Spleen (tissue), 11 donors: ENCODE measurements at regions not wholly inside any gene's neighbourhood (a gene's known extent, or its start where the extent isn't known, plus 50 kb on each side); places are given as distances from the start of the nearest gene placed in this dataset.

Experiments
- DNase-seq: peaks from one replicate; pipeline ENCODE4 v3.0.0-alpha.2; 2020
- H3K27ac ChIP-seq, 8 donors: fragments of 200-600 bp; sonication (generic) in 7 of 8; 1 replicate in 4 of 8; 2 replicates in 4 of 8; pipeline versions ENCODE4 v1.5.0 to v1.8.0; 2016 to 2021; ENCODE audit warnings: inconsistent platforms in 4 of 8, mild to moderate bottlenecking in 4 of 8, moderate library complexity in 1 of 8
- H3K27me3 ChIP-seq, 7 donors: fragments of 200-600 bp; sonication (generic) in 6 of 7; replicated peaks in 1 of 7; 1 replicate in 4 of 7; 2 replicates in 3 of 7; pipeline versions ENCODE4 v1.5.0 to v1.8.0; 2016 to 2021; ENCODE audit warnings: inconsistent platforms in 3 of 7, mild to moderate bottlenecking in 1 of 7
- H3K36me3 ChIP-seq, 6 donors: fragments of 200-600 bp; sonication (generic) in 5 of 6; 1 replicate in 4 of 6; 2 replicates in 2 of 6; pipeline versions ENCODE4 v1.5.0 to v1.8.0; 2016 to 2021; ENCODE audit warnings: inconsistent platforms in 2 of 6
- H3K4me1 ChIP-seq, 6 donors: fragments of 200-600 bp; sonication (generic) in 5 of 6; 1 replicate in 3 of 6; 2 replicates in 3 of 6; pipeline versions ENCODE4 v1.5.0 to v1.8.0; 2016 to 2021; ENCODE audit warnings: inconsistent platforms in 3 of 6
- H3K4me3 ChIP-seq, 8 donors: fragments of 200-600 bp; sonication (generic) in 7 of 8; 1 replicate in 4 of 8; 2 replicates in 4 of 8; pipeline versions ENCODE4 v1.5.0 to v1.8.0; 2016 to 2021; ENCODE audit warnings: inconsistent platforms in 4 of 8, mild to moderate bottlenecking in 4 of 8, moderate library complexity in 2 of 8
- H3K9me3 ChIP-seq, 8 donors: fragments of 200-600 bp; sonication (generic) in 7 of 8; 1 replicate in 4 of 8; 2 replicates in 4 of 8; pipeline versions ENCODE4 v1.5.0 to v1.8.0; 2016 to 2021; ENCODE audit warnings: inconsistent platforms in 4 of 8
- POLR2A ChIP-seq, 3 donors: fragments of 450-650 bp; IDR thresholded peaks; one replicate each; pipeline ENCODE4 v1.5.1; 2017; ENCODE audit warnings: antibody characterized with exemption in 3 of 3, mild to moderate bottlenecking in 1 of 3
- POLR2AphosphoS5 ChIP-seq, 3 donors: sonication (generic); formaldehyde crosslinking; IDR thresholded peaks; one replicate each; pipeline ENCODE4 v1.5.1; 2017; ENCODE audit warnings: antibody characterized with exemption in 3 of 3
- WGBS, 5 donors: extraction: QIAGEN DNeasy Blood & Tissue Kit in 3 of 5; methylation state at CpG; one replicate each; pipeline versions ENCODE4 v1.1.5 to v1.1.7; 2013 to 2018; 5-methylcytosine and 5-hydroxymethylcytosine counted together
- intact Hi-C: fragments of 100-400 bp; cut with DNase I; formaldehyde crosslinking; loops from one replicate; pipeline ENCODE4 v1.15.0; 2023; ENCODE audit warnings: low total_unique reads
- TF ChIP-seq, protein P1 (sequence below), 11 experiments: fragments of 200-600 bp in 7 of 11; fragments of 450-650 bp in 4 of 11; sonication (generic) in 4 of 11; IDR thresholded peaks in 8 of 11; conservative IDR thresholded peaks in 3 of 11; 1 replicate in 7 of 11; 2 replicates in 4 of 11; pipeline versions ENCODE4 v1.4.0 to v1.8.0; 2016 to 2021; ENCODE audit warnings: antibody characterized with exemption in 11 of 11, inconsistent platforms in 4 of 11, mild to moderate bottlenecking in 1 of 11
- donor health status: healthy with polysubstance abuse.
- donor health status: DM: no; HTN: no; CAD: no; lungs with moderate emphysema.
- donor health status: DM: no; HTN: no; CAD: no.
- donor health status: Bipolar disorder and iron deficiency.
- donor health status: healthy.
- donor health status: DM: no; HTN: no; CAD: no.
- donor health status: DM: yes; HTN: yes; CAD: no.

DNA sequence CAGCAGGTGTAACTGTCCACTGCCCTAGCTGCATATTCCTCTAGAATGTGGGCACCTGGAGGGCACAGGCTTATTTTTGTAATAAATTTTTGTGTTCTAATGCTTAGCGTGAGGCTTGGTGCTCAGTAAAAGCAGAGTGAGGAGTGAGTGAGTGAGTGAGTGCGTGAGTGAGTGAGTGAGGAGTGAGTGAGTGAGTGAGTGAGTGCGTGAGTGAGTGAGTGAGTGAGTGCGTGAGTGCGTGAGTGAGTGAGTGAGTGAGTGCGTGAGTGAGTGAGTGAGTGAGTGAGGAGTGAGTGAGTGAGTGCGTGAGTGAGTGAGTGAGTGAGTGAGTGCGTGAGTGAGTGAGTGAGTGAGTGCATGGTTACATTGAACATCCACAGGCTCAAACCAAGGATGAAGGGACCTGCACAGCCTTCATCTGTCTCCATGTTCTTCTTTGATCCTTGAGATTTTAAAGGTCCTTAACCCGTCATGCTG is 371.5 kb downstream of the MED10 start:
- Histone ChIP-seq H3K9me3 (peaks cover 0 to under 1% (median 0%) of the 10 kb centered on the region in 8 donors), H3K4me1 (no peaks in the 10 kb centered on the region), H3K27me3 (peaks cover 0 to 14% (median 0%) of the 10 kb centered on the region in 7 donors), H3K36me3 (no peaks in the 10 kb centered on the region), H3K4me3 (no peak overlapping the region), H3K27ac (no peak overlapping the region)
- TF ChIP-seq, protein P1, sequence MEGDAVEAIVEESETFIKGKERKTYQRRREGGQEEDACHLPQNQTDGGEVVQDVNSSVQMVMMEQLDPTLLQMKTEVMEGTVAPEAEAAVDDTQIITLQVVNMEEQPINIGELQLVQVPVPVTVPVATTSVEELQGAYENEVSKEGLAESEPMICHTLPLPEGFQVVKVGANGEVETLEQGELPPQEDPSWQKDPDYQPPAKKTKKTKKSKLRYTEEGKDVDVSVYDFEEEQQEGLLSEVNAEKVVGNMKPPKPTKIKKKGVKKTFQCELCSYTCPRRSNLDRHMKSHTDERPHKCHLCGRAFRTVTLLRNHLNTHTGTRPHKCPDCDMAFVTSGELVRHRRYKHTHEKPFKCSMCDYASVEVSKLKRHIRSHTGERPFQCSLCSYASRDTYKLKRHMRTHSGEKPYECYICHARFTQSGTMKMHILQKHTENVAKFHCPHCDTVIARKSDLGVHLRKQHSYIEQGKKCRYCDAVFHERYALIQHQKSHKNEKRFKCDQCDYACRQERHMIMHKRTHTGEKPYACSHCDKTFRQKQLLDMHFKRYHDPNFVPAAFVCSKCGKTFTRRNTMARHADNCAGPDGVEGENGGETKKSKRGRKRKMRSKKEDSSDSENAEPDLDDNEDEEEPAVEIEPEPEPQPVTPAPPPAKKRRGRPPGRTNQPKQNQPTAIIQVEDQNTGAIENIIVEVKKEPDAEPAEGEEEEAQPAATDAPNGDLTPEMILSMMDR (IDR thresholded peaks at IDR 0.05 in 8 of 11, conservative IDR thresholded peaks at IDR 0.05 in 3 of 11): no peak
- no peak for TF ChIP-seq POLR2A (IDR thresholded peaks at IDR 0.05)
- no peak for TF ChIP-seq POLR2AphosphoS5 (IDR thresholded peaks at IDR 0.05)
- DNase-seq: no peak
- intact Hi-C loops: no loop called here
- WGBS, 5 donors: 74 to 91% (median 87%) methylated on average over 8 to 9 of the region's 9 CpGs

DNA sequence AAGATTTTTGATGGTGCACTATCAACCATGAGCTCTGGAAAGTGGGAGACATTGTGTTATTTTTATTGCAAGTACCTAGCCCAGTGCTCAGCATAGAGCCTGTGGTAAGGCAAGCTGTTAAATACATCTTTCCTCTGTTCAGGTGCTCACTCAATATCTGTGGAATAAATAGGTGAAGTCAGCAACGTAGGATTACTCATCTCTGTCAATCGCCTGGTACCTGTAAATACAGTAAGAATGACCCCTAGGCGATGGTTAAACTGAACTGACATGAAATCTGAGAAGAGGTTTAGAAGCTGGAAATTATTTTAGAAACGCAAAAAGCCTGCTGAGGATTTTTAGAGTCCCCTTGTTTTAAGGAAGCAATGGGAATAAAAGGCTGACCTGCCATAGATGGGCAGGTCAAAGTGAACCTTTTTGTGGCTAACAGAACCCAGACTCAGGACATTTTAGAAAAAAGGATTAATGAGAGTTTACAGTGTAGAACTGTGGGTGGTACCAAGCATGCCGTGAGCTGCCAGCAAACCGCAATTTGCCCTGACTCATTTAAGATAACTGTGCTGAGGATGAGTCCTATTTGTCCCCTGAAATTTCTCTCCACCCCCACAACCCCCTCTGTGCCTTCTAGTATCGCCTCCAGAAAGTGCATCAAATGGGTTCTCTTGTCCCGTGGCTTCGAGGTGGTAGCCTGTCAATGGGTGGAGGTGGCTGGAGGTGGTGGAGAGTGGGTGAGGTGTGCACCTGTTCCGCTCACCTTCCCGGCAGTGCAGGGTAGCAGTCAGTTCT is 375.1 kb downstream of the MED10 start:
- Histone ChIP-seq H3K27me3 (peaks cover 0 to 14% (median 0%) of the 10 kb centered on the region in 7 donors), H3K36me3 (no peaks in the 10 kb centered on the region), H3K27ac (no peak overlapping the region), H3K4me3 (no peak overlapping the region), H3K4me1 (no peaks in the 10 kb centered on the region), H3K9me3 (peaks cover 0 to 6% (median 0%) of the 10 kb centered on the region in 8 donors)
- 78 to 86% (median 79%) methylated on average over 11 of the region's 11 CpGs for WGBS, 5 donors
- intact Hi-C loops: no loop called here
- TF ChIP-seq POLR2A (IDR thresholded peaks at IDR 0.05): no peak
- TF ChIP-seq, protein P1 (IDR thresholded peaks at IDR 0.05 in 8 of 11, conservative IDR thresholded peaks at IDR 0.05 in 3 of 11): no peak
- TF ChIP-seq POLR2AphosphoS5 (IDR thresholded peaks at IDR 0.05): no peak
- DNase-seq: no peak

GRCh38 chr5:6000867-6001266 is 377.5 kb downstream of the MED10 start:
- Histone ChIP-seq H3K27ac (no peak overlapping the region), H3K4me3 (no peak overlapping the region), H3K4me1 (no peaks in the 10 kb centered on the region), H3K9me3 (peaks cover 4 to 30% (median 15%) of the 10 kb centered on the region in 8 donors), H3K27me3 (peaks cover 0 to 8% (median 0%) of the 10 kb centered on the region in 7 donors), H3K36me3 (no peaks in the 10 kb centered on the region)
- intact Hi-C loops: no loop called here
- 49 to 65% (median 52%) methylated on average over 6 of the region's 6 CpGs for WGBS, 5 donors
- no peak for DNase-seq
- TF ChIP-seq POLR2A (IDR thresholded peaks at IDR 0.05) (no peak), POLR2AphosphoS5 (IDR thresholded peaks at IDR 0.05) (no peak)
- TF ChIP-seq, protein P1 (IDR thresholded peaks at IDR 0.05 in 8 of 11, conservative IDR thresholded peaks at IDR 0.05 in 3 of 11): no peak

GRCh38 chr5:5995819-5996218 is 382.5 kb downstream of the MED10 start:
- intact Hi-C loops: no loop called here
- Histone ChIP-seq H3K27me3 (no peaks in the 10 kb centered on the region), H3K27ac (no peak overlapping the region), H3K36me3 (no peaks in the 10 kb centered on the region), H3K4me3 (no peak overlapping the region), H3K9me3 (peaks cover 8 to 74% (median 55%) of the 10 kb centered on the region in 8 donors), H3K4me1 (no peaks in the 10 kb centered on the region)
- TF ChIP-seq, protein P1 (IDR thresholded peaks at IDR 0.05 in 8 of 11, conservative IDR thresholded peaks at IDR 0.05 in 3 of 11): no peak
- TF ChIP-seq POLR2A (IDR thresholded peaks at IDR 0.05) (no peak), POLR2AphosphoS5 (IDR thresholded peaks at IDR 0.05) (no peak)
- DNase-seq: no peak
